ENCODE measurements at regions not wholly inside any gene's neighbourhood (a gene's known extent, or its start where the extent isn't known, plus 50 kb on each side); places are given as distances from the start of the nearest gene placed in this dataset.

DNA sequence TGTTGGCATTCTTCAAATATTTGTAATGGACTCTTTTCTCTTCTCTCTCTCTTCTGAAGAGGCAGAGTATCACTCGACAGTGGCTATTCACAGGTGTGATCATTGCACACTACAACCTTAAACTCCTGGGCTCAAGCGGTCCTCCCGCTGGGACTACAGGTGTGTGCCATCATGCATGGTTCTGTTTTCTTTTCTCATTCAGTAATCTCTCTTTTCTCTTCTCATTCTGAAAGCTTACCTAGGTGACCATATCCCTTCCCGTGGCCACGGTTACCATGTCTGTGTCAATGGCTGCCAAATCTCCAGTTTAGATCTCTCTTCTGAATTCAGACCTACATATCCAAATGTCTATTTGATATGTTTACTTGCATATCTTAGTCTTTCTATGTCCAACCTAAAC is 96.3 kb downstream of the SOX2 start:
- Histone ChIP-seq H3K9ac (ENCODE audit: low read depth, low read length) (no peak overlapping the region), H3K9me1 (ENCODE audit: insufficient read depth, low read length) (no peaks in the 10 kb centered on the region), H3K56ac (ENCODE audit: extremely low read depth, insufficient read depth, low read length) (no peak overlapping the region), H4K91ac (ENCODE audit: insufficient read depth, low read depth, low read length) (no peak overlapping the region), H2AK9ac (replicated peaks; ENCODE audit: low read depth, low read length, poor library complexity) (no peak overlapping the region), H4K20me1 (ENCODE audit: insufficient read depth, low read length) (no peaks in the 10 kb centered on the region), H3K4me1 (ENCODE audit: control insufficient read depth, insufficient read depth, low read length) (no peaks in the 10 kb centered on the region), H2BK20ac (ENCODE audit: low read depth, low read length) (no peak overlapping the region), H2AFZ (replicated peaks; ENCODE audit: low read length, poor library complexity) (no peak overlapping the region), H2BK120ac (ENCODE audit: low read depth, low read length) (no peak overlapping the region), H3K36me3 (ENCODE audit: control insufficient read depth, insufficient read depth, low read length) (no peaks in the 10 kb centered on the region), H3K9me3 (ENCODE audit: control insufficient read depth, insufficient read depth, low read length) (peaks cover 7% of the 10 kb centered on the region), H2BK15ac (ENCODE audit: low read depth, low read length) (no peak overlapping the region), H4K5ac (ENCODE audit: low read depth, low read length) (no peak overlapping the region), H3K14ac (replicated peaks; ENCODE audit: low read depth, low read length) (no peak overlapping the region), H3K27me3 (ENCODE audit: control insufficient read depth, insufficient read depth, low read length) (no peaks in the 10 kb centered on the region), H3K4ac (ENCODE audit: low read depth, low read length) (no peak overlapping the region), H3K18ac (ENCODE audit: low read depth, low read length) (no peak overlapping the region), H2BK5ac (ENCODE audit: low read depth, low read length, poor library complexity, severe bottlenecking) (no peak overlapping the region), H3K79me1 (ENCODE audit: low read depth in 1 of 2, low read length in 2 of 2) (no peaks in the 10 kb centered on the region), H3K23ac (ENCODE audit: low read depth, low read length) (no peak overlapping the region), H3K27ac (ENCODE audit: insufficient read depth, low read length) (no peak overlapping the region), H3K4me2 (ENCODE audit: low read depth, low read length) (no peak overlapping the region), H2AK5ac (ENCODE audit: low read depth, low read length) (no peak overlapping the region), H4K8ac (ENCODE audit: low read depth in 2 of 2, low read length in 2 of 2) (no peak overlapping the region), H3K4me3 (ENCODE audit: insufficient read depth, low read depth, low read length) (no peak overlapping the region)
- POLR2A ChIA-PET (ENCODE audit: unreplicated experiment) = no interaction called here
- WGBS, 2 experiments (ENCODE audit: extremely low coverage in 2 of 2, insufficient read length in 1 of 2) = 69% methylated on average over 5 of the region's 5 CpGs; no CpG with 5 or more reads in 1 of the 2 experiments
- no peak for DNase-seq
- intact Hi-C loops (cut with micrococcal nuclease) = no loop called here
- in situ Hi-C loops (cut with MboI; ENCODE audit: low sequenced_read_pairs) = no loop called here
- CTCF ChIA-PET = no interaction called here
- no TSS peak for BruUV-seq (replicated peaks)
- TF ChIP-seq CEBPB (IDR thresholded peaks at IDR 0.05; ENCODE audit: low read depth, low read length) = no peak
- no peak for TF ChIP-seq SMC3 (IDR thresholded peaks at IDR 0.05; ENCODE audit: low read depth, low read length)
- TF ChIP-seq MAZ (IDR thresholded peaks at IDR 0.05; ENCODE audit: borderline replicate concordance, low read depth, low read length) = no peak
- TF ChIP-seq MAFK (IDR thresholded peaks at IDR 0.05; ENCODE audit: low read depth, low read length) = no peak
- TF ChIP-seq RAD21 (IDR thresholded peaks at IDR 0.05; ENCODE audit: low read length) = no peak
- no peak for TF ChIP-seq CHD1 (IDR thresholded peaks at IDR 0.05; ENCODE audit: low read depth, low read length)
- TF ChIP-seq POLR2A (IDR thresholded peaks at IDR 0.05; ENCODE audit: low read depth, low read length) = no peak
- TF ChIP-seq NFE2L2 (IDR thresholded peaks at IDR 0.05; ENCODE audit: low read depth, low read length) = no peak
- TF ChIP-seq BHLHE40 (IDR thresholded peaks at IDR 0.05; ENCODE audit: low read depth, low read length) = no peak
- no peak for TF ChIP-seq RFX5 (IDR thresholded peaks at IDR 0.05; ENCODE audit: low read depth, low read length)
- no peak for TF ChIP-seq RCOR1 (IDR thresholded peaks at IDR 0.05; ENCODE audit: insufficient replicate concordance, low read length)
- no peak for TF ChIP-seq ELK1 (IDR thresholded peaks at IDR 0.05; ENCODE audit: borderline replicate concordance, low read depth, low read length)
- TF ChIP-seq, protein P1, sequence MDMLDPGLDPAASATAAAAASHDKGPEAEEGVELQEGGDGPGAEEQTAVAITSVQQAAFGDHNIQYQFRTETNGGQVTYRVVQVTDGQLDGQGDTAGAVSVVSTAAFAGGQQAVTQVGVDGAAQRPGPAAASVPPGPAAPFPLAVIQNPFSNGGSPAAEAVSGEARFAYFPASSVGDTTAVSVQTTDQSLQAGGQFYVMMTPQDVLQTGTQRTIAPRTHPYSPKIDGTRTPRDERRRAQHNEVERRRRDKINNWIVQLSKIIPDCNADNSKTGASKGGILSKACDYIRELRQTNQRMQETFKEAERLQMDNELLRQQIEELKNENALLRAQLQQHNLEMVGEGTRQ (IDR thresholded peaks at IDR 0.05; ENCODE audit: low read depth, low read length) = no peak
- no peak for TF ChIP-seq MXI1 (IDR thresholded peaks at IDR 0.05; ENCODE audit: borderline replicate concordance, low read depth, low read length)
- dilution Hi-C loops (cut with HindIII; ENCODE audit: low sequenced_read_pairs, unreplicated experiment) = no loop called here
- no peak for ATAC-seq (ENCODE audit: low read depth)
